CD14-positive monocyte (primary cell): ENCODE measurements at regions not wholly inside any gene's neighbourhood (a gene's known extent, or its start where the extent isn't known, plus 50 kb on each side); places are given as distances from the start of the nearest gene placed in this dataset.

Source experiments
- DNase-seq, 3 donors: peaks; one replicate each; pipeline ENCODE4 v3.0.0-alpha.2; 2011 to 2022
- H2AFZ ChIP-seq: 2 replicates; pipeline ENCODE4 v1.6.0; 2012; ENCODE audit warnings: mild to moderate bottlenecking, low read depth, low read length, inconsistent platforms; ENCODE audit not compliant: insufficient read depth, poor library complexity, severe bottlenecking
- H3K27ac ChIP-seq, 2 donors: 1 replicate in 1 of 2; 2 replicates in 1 of 2; pipeline ENCODE4 v1.5.1; 2012 to 2013; ENCODE audit warnings: low read length in 2 of 2, control low read depth in 1 of 2, inconsistent platforms in 1 of 2, low read depth in 1 of 2, mild to moderate bottlenecking in 1 of 2
- H3K27me3 ChIP-seq, 2 donors: one replicate each; pipeline versions ENCODE4 v1.6.0 to v1.6.1; 2011 to 2013; ENCODE audit warnings: low read length in 2 of 2; ENCODE audit not compliant: control insufficient read depth in 2 of 2, insufficient read depth in 2 of 2
- H3K36me3 ChIP-seq, 2 donors: replicated peaks in 1 of 2; 1 replicate in 1 of 2; 2 replicates in 1 of 2; pipeline versions ENCODE4 v1.5.1 to v1.6.1; 2012 to 2013; ENCODE audit warnings: low read length in 2 of 2, control low read depth in 1 of 2, inconsistent platforms in 1 of 2, mild to moderate bottlenecking in 1 of 2; ENCODE audit not compliant: insufficient read depth in 2 of 2, control insufficient read depth in 1 of 2
- H3K4me1 ChIP-seq, 2 donors: 1 replicate in 1 of 2; 2 replicates in 1 of 2; pipeline versions ENCODE4 v1.5.1 to v1.6.1; 2012 to 2013; ENCODE audit warnings: low read length in 2 of 2, control low read depth in 1 of 2, inconsistent platforms in 1 of 2, mild to moderate bottlenecking in 1 of 2, moderate library complexity in 1 of 2; ENCODE audit not compliant: insufficient read depth in 2 of 2, control insufficient read depth in 1 of 2
- H3K4me2 ChIP-seq: replicated peaks from 2 replicates; pipeline ENCODE3; 2012; ENCODE audit warnings: low read length, moderate library complexity, mild to moderate bottlenecking; ENCODE audit not compliant: poor library complexity, severe bottlenecking; ENCODE audit errors: extremely low read depth
- H3K4me3 ChIP-seq, 3 experiments: fragments of 200-600 bp in 1 of 3; sonication (generic) in 1 of 3; replicated peaks in 1 of 3; 1 replicate in 2 of 3; 2 replicates in 1 of 3; pipeline ENCODE4 v1.5.1; 2011 to 2013; ENCODE audit warnings: low read length in 3 of 3, mild to moderate bottlenecking in 3 of 3, control low read depth in 2 of 3, low read depth in 2 of 3, inconsistent platforms in 1 of 3, moderate library complexity in 1 of 3
- H3K79me2 ChIP-seq: 2 replicates; pipeline ENCODE4 v1.6.0; 2012; ENCODE audit warnings: mild to moderate bottlenecking, control low read depth, inconsistent platforms, low read length, moderate library complexity; ENCODE audit not compliant: insufficient read depth
- H3K9ac ChIP-seq: 2 replicates; pipeline ENCODE4 v1.6.0; 2017; ENCODE audit warnings: low read length, mild to moderate bottlenecking; ENCODE audit not compliant: insufficient read depth, poor library complexity, severe bottlenecking
- H3K9me3 ChIP-seq, 2 donors: replicated peaks in 1 of 2; 1 replicate in 1 of 2; 2 replicates in 1 of 2; pipeline versions ENCODE4 v1.5.1 to v1.6.1; 2012 to 2013; ENCODE audit warnings: low read length in 2 of 2, control low read depth in 1 of 2; ENCODE audit not compliant: control insufficient read depth in 1 of 2, insufficient read depth in 1 of 2
- H4K20me1 ChIP-seq: 2 replicates; pipeline ENCODE4 v1.6.0; 2012; ENCODE audit warnings: mild to moderate bottlenecking, low read length, control low read depth, moderate library complexity; ENCODE audit not compliant: insufficient read depth
- H3K27ac Mint-ChIP-seq, 7 donors: one replicate each; pipeline ENCODE4 v1.8.0; 2020; ENCODE audit warnings: mild to moderate bottlenecking in 7 of 7, mixed read lengths in 7 of 7, moderate library complexity in 6 of 7, inconsistent platforms in 2 of 7
- H3K27me3 Mint-ChIP-seq, 3 donors: one replicate each; pipeline ENCODE4 v1.8.0; 2021 to 2022; ENCODE audit warnings: low read depth in 3 of 3, mild to moderate bottlenecking in 3 of 3, mixed read lengths in 3 of 3, moderate library complexity in 3 of 3, inconsistent platforms in 1 of 3
- H3K36me3 Mint-ChIP-seq, 2 donors: one replicate each; pipeline ENCODE4 v1.8.0; 2020; ENCODE audit warnings: mixed read lengths in 2 of 2, inconsistent platforms in 1 of 2, mild to moderate bottlenecking in 1 of 2
- H3K4me1 Mint-ChIP-seq: one replicate; pipeline ENCODE4 v1.8.0; 2020; ENCODE audit warnings: mild to moderate bottlenecking, mixed read lengths
- H3K4me3 Mint-ChIP-seq, 2 donors: one replicate each; pipeline ENCODE4 v1.8.0; 2020; ENCODE audit warnings: mild to moderate bottlenecking in 2 of 2, mixed read lengths in 2 of 2, moderate library complexity in 1 of 2
- H3K9me3 Mint-ChIP-seq, 7 donors: one replicate each; pipeline ENCODE4 v1.8.0; 2020 to 2022; ENCODE audit warnings: mixed read lengths in 7 of 7, mild to moderate bottlenecking in 6 of 7, moderate library complexity in 6 of 7, inconsistent platforms in 2 of 7
- CTCF ChIP-seq: fragments of 200-600 bp; IDR thresholded peaks from one replicate; pipeline ENCODE4 v1.8.0; 2022; ENCODE audit warnings: antibody characterized with exemption, mild to moderate bottlenecking
- WGBS: methylation state at CpG from one replicate; pipeline ENCODE4 v1.1.5; 2013; ENCODE audit warnings: missing lambda C conversion rate; ENCODE audit not compliant: insufficient coverage; 5-methylcytosine and 5-hydroxymethylcytosine counted together
- intact Hi-C, 2 donors: fragments of 100-400 bp; cut with micrococcal nuclease; formaldehyde crosslinking; loops; one replicate each; pipeline versions ENCODE4 v1.15.0 to v1.15.1; 2023

GRCh38 chr2:59461127-59461526, 1092.3 kb downstream of the BCL11A start:
- no peaks in the 10 kb centered on the region for H3K27me3 Mint-ChIP-seq
- no peak for TF ChIP-seq CTCF
- no peaks in the 10 kb centered on the region for H3K36me3 Mint-ChIP-seq
- H3K27ac Mint-ChIP-seq = no peak overlapping the region
- Histone ChIP-seq H3K9ac (no peak overlapping the region), H4K20me1 (no peaks in the 10 kb centered on the region), H2AFZ (no peak overlapping the region), H3K4me1 (no peaks in the 10 kb centered on the region), H3K79me2 (no peaks in the 10 kb centered on the region), H3K36me3 (no peaks in the 10 kb centered on the region), H3K4me3 (no peak overlapping the region), H3K27me3 (no peaks in the 10 kb centered on the region), H3K4me2 (no peak overlapping the region), H3K27ac (no peak overlapping the region), H3K9me3 (no peaks in the 10 kb centered on the region)
- peaks cover 0 to 3% (median 0%) of the 10 kb centered on the region in 7 donors for H3K9me3 Mint-ChIP-seq
- DNase-seq = no peak
- intact Hi-C loops = no loop called here
- no peak overlapping the region for H3K4me3 Mint-ChIP-seq
- no peaks in the 10 kb centered on the region for H3K4me1 Mint-ChIP-seq
- WGBS = 100% methylated on average over 1 of the region's 1 CpG

- H3K79me2 ChIP-seq = no peaks in the 10 kb centered on the region
- DNase-seq = no peak
- H3K4me2 ChIP-seq = no peak overlapping the region
- H3K27ac Mint-ChIP-seq = no peak overlapping the region
- no peak overlapping the region for H3K27ac ChIP-seq
- H3K4me1 Mint-ChIP-seq = no peaks in the 10 kb centered on the region
- intact Hi-C loops = no loop called here
- WGBS = 98% methylated on average over 5 of the region's 5 CpGs
- H3K4me3 Mint-ChIP-seq = no peak overlapping the region
- H3K36me3 ChIP-seq = no peaks in the 10 kb centered on the region
- H3K27me3 ChIP-seq = no peaks in the 10 kb centered on the region
- peaks cover 0 to 2% (median 0%) of the 10 kb centered on the region in 3 donors for H3K27me3 Mint-ChIP-seq
- H3K4me1 ChIP-seq = no peaks in the 10 kb centered on the region
- peaks cover 0 to 3% (median 2%) of the 10 kb centered on the region in 7 donors for H3K9me3 Mint-ChIP-seq
- no peak overlapping the region for H3K9ac ChIP-seq
- H3K36me3 Mint-ChIP-seq = no peaks in the 10 kb centered on the region
- no peak for TF ChIP-seq CTCF
- H3K4me3 ChIP-seq = no peak overlapping the region
- H4K20me1 ChIP-seq = no peaks in the 10 kb centered on the region
- H3K9me3 ChIP-seq = no peaks in the 10 kb centered on the region
- no peak overlapping the region for H2AFZ ChIP-seq
Measured at GRCh38 chr2:59458800-59459199, 1094.7 kb downstream of the BCL11A start.
